ENCODE measurements at regions not wholly inside any gene's neighbourhood (a gene's known extent, or its start where the extent isn't known, plus 50 kb on each side); places are given as distances from the start of the nearest gene placed in this dataset.

DNA sequence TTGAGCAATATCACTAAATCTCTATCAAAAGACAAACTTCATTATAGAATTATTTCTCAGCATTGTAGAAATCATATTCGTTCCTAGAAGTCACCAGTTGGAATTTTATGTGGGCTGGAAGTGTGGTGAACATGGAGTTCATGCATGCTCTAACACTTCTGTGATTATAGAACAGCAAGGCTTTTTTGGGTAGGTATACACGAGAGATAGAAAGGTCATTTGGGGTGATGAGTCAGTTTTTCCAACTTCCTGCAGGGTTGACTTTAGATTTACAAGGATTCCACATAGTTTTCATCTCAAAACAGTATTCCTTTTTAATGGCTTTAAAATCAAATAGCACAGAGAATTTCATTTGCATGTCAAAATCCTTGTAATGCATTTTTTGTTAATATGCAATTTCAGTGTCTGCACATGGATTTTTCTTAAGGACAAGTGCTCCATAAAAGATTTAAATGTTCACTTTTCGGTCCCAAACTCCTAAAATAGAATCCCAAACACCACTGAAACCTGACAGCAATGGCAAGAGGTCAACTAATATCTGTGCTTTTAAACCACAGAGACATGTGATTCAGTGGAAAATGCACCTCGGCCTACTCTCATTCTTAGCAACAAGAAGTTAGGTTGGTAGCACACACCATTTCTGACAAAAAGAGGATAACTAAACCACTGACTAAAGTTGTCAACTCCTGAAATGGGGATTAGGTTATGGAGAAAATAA is 211.0 kb downstream of the MOXD1 start:
- Histone ChIP-seq H3F3A (replicated peaks; ENCODE audit: insufficient read depth) (peaks cover 37% of the 10 kb centered on the region), H3K79me2 (ENCODE audit: insufficient read depth) (no peaks in the 10 kb centered on the region), H3K27me3 (ENCODE audit: insufficient read depth) (no peaks in the 10 kb centered on the region), H3K9me2 (no peaks in the 10 kb centered on the region), H3K4me1 (ENCODE audit: control insufficient read depth in 1 of 2, insufficient read depth in 2 of 2, low read depth in 1 of 2, low read length in 1 of 2) (peaks cover 0 to 19% of the 10 kb centered on the region in 2 experiments; a peak in 2 of 4 replicates), H3K9ac (peak overlapping the region; percentile 20; the same call in 1 of the 2 replicates), H2AFZ (ENCODE audit: low read depth) (peak overlapping the region; percentile 54), H3K4me3 (ENCODE audit: low read depth in 2 of 2, low read length in 1 of 2) (no peak overlapping the region), H4K20me1 (ENCODE audit: insufficient read depth) (no peaks in the 10 kb centered on the region), H3K4me2 (peak overlapping the region; percentile 4; the same call in 1 of the 2 replicates), H3K9me3 (no peaks in the 10 kb centered on the region), H3K36me3 (replicated peaks in 1 of 2; ENCODE audit: control insufficient read depth in 1 of 2, insufficient read depth in 2 of 2, low read length in 1 of 2) (no peaks in the 10 kb centered on the region), H3K27ac (ENCODE audit: low read depth in 2 of 2, low read length in 1 of 2) (peak overlapping the region; percentile 53 to 93; a peak in 3 of 4 replicates)
- ChIA-PET POLR2A (no interaction called here), CTCF (no interaction called here)
- WGBS (ENCODE audit: low lambda C conversion rate) = 9% methylated on average over 4 of the region's 4 CpGs
- no peak for DNase-seq
- TF ChIP-seq SMC3 (IDR thresholded peaks at IDR 0.05; ENCODE audit: low read depth, low read length) (no peak), ELF1 (IDR thresholded peaks at IDR 0.05) (no peak), REST (IDR thresholded peaks at IDR 0.05; ENCODE audit: low read depth, low read length) (no peak), RXRA (IDR thresholded peaks at IDR 0.05; ENCODE audit: borderline replicate concordance, low read depth) (peak; percentile 50; the same call in 1 of the 2 replicates), EP300 (IDR thresholded peaks at IDR 0.05; ENCODE audit: borderline replicate concordance in 1 of 2, low read depth in 1 of 2, low read length in 1 of 2) (peak in 1 of 2 experiments; percentile 7; a peak in 1 of 4 replicates), GABPA (IDR thresholded peaks at IDR 0.05; ENCODE audit: low read depth) (no peak), FOSL2 (IDR thresholded peaks at IDR 0.05; ENCODE audit: borderline replicate concordance, low read depth) (peak; percentile 27; the same call in 1 of the 2 replicates), EZH2phosphoT487 (IDR thresholded peaks at IDR 0.05; ENCODE audit: borderline replicate concordance, low read depth) (no peak), GATA2 (CRISPR knock-in tag; IDR thresholded peaks at IDR 0.05) (no peak), MXI1 (IDR thresholded peaks at IDR 0.05; ENCODE audit: low read depth, low read length) (no peak), POLR2AphosphoS5 (IDR thresholded peaks at IDR 0.05; ENCODE audit: low read depth, low read length) (no peak), RFX5 (IDR thresholded peaks at IDR 0.05; ENCODE audit: low read length) (no peak), TEAD4 (IDR thresholded peaks at IDR 0.05; ENCODE audit: borderline replicate concordance, insufficient read depth) (no peak), TCF12 (IDR thresholded peaks at IDR 0.05) (no peak), JUND (IDR thresholded peaks at IDR 0.05) (peak; percentile 17), CHD2 (IDR thresholded peaks at IDR 0.05; ENCODE audit: low read length, partially characterized antibody) (no peak), YY1 (IDR thresholded peaks at IDR 0.05; ENCODE audit: low read depth) (no peak), ZBTB33 (IDR thresholded peaks at IDR 0.05; ENCODE audit: borderline replicate concordance, low read depth) (no peak), FOXJ3 (CRISPR knock-in tag; IDR thresholded peaks at IDR 0.05) (no peak)
- TF ChIP-seq, protein P1, sequence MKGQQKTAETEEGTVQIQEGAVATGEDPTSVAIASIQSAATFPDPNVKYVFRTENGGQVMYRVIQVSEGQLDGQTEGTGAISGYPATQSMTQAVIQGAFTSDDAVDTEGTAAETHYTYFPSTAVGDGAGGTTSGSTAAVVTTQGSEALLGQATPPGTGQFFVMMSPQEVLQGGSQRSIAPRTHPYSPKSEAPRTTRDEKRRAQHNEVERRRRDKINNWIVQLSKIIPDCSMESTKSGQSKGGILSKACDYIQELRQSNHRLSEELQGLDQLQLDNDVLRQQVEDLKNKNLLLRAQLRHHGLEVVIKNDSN (IDR thresholded peaks at IDR 0.05; ENCODE audit: borderline replicate concordance, low read depth) = no peak
- TF ChIP-seq, protein P2, sequence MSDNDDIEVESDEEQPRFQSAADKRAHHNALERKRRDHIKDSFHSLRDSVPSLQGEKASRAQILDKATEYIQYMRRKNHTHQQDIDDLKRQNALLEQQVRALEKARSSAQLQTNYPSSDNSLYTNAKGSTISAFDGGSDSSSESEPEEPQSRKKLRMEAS (IDR thresholded peaks at IDR 0.05; ENCODE audit: low read depth) = no peak; the same call in 1 of the 2 replicates
- TF ChIP-seq, protein P3, sequence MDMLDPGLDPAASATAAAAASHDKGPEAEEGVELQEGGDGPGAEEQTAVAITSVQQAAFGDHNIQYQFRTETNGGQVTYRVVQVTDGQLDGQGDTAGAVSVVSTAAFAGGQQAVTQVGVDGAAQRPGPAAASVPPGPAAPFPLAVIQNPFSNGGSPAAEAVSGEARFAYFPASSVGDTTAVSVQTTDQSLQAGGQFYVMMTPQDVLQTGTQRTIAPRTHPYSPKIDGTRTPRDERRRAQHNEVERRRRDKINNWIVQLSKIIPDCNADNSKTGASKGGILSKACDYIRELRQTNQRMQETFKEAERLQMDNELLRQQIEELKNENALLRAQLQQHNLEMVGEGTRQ (IDR thresholded peaks at IDR 0.05; ENCODE audit: borderline replicate concordance, low read depth, low read length) = no peak
- TF ChIP-seq, protein P4, sequence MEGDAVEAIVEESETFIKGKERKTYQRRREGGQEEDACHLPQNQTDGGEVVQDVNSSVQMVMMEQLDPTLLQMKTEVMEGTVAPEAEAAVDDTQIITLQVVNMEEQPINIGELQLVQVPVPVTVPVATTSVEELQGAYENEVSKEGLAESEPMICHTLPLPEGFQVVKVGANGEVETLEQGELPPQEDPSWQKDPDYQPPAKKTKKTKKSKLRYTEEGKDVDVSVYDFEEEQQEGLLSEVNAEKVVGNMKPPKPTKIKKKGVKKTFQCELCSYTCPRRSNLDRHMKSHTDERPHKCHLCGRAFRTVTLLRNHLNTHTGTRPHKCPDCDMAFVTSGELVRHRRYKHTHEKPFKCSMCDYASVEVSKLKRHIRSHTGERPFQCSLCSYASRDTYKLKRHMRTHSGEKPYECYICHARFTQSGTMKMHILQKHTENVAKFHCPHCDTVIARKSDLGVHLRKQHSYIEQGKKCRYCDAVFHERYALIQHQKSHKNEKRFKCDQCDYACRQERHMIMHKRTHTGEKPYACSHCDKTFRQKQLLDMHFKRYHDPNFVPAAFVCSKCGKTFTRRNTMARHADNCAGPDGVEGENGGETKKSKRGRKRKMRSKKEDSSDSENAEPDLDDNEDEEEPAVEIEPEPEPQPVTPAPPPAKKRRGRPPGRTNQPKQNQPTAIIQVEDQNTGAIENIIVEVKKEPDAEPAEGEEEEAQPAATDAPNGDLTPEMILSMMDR (IDR thresholded peaks at IDR 0.05) = no peak

Data from SK-N-SH (cell line).